ENCODE measurements at regions not wholly inside any gene's neighbourhood (a gene's known extent, or its start where the extent isn't known, plus 50 kb on each side); places are given as distances from the start of the nearest gene placed in this dataset.

GRCh38 chrX:38937400-38937799, 136.1 kb downstream of the MID1IP1 start:
- Histone ChIP-seq H2AFZ (ENCODE audit: low read length) (no peak overlapping the region), H3K36me3 (ENCODE audit: insufficient read depth, low read length) (no peaks in the 10 kb centered on the region), H4K20me1 (ENCODE audit: insufficient read depth, low read length) (no peaks in the 10 kb centered on the region), H3K4me2 (ENCODE audit: low read length) (no peak overlapping the region), H3K79me2 (ENCODE audit: insufficient read depth, low read length) (no peaks in the 10 kb centered on the region), H3K9ac (ENCODE audit: low read length) (no peak overlapping the region), H3K4me1 (ENCODE audit: insufficient read depth, low read length, severe bottlenecking) (peaks cover 35% of the 10 kb centered on the region), H3K9me3 (ENCODE audit: low read length) (no peaks in the 10 kb centered on the region), H3K9me2 (ENCODE audit: low read depth, low read length) (no peaks in the 10 kb centered on the region), H3F3A (ENCODE audit: insufficient read depth, low read length) (no peaks in the 10 kb centered on the region), H3K27me3 (ENCODE audit: insufficient read depth, low read length) (no peaks in the 10 kb centered on the region), H3K4me3 (ENCODE audit: low read depth, low read length, poor library complexity, severe bottlenecking) (no peak overlapping the region), H3K27ac (ENCODE audit: low read depth, low read length, poor library complexity, severe bottlenecking) (peak overlapping the region; percentile 60)
- no peak for TF ChIP-seq EZH2 (IDR thresholded peaks at IDR 0.05; ENCODE audit: borderline replicate concordance, low read length)
- no peak for TF ChIP-seq CTCF (IDR thresholded peaks at IDR 0.05; ENCODE audit: low read length)

GRCh38 chrX:38937926-38938325, 136.7 kb downstream of the MID1IP1 start:
- Histone ChIP-seq H3F3A (ENCODE audit: insufficient read depth, low read length) (no peaks in the 10 kb centered on the region), H3K4me1 (ENCODE audit: insufficient read depth, low read length, severe bottlenecking) (peaks cover 35% of the 10 kb centered on the region), H3K9me3 (ENCODE audit: low read length) (no peaks in the 10 kb centered on the region), H3K36me3 (ENCODE audit: insufficient read depth, low read length) (no peaks in the 10 kb centered on the region), H3K4me2 (ENCODE audit: low read length) (no peak overlapping the region), H3K9ac (ENCODE audit: low read length) (no peak overlapping the region), H3K27me3 (ENCODE audit: insufficient read depth, low read length) (no peaks in the 10 kb centered on the region), H2AFZ (ENCODE audit: low read length) (no peak overlapping the region), H3K79me2 (ENCODE audit: insufficient read depth, low read length) (no peaks in the 10 kb centered on the region), H3K27ac (ENCODE audit: low read depth, low read length, poor library complexity, severe bottlenecking) (no peak overlapping the region), H4K20me1 (ENCODE audit: insufficient read depth, low read length) (no peaks in the 10 kb centered on the region), H3K4me3 (ENCODE audit: low read depth, low read length, poor library complexity, severe bottlenecking) (no peak overlapping the region), H3K9me2 (ENCODE audit: low read depth, low read length) (no peaks in the 10 kb centered on the region)
- TF ChIP-seq EZH2 (IDR thresholded peaks at IDR 0.05; ENCODE audit: borderline replicate concordance, low read length) (no peak), CTCF (IDR thresholded peaks at IDR 0.05; ENCODE audit: low read length) (no peak)

- H3K9me3 ChIP-seq (ENCODE audit: low read length): no peaks in the 10 kb centered on the region
Observed at GRCh38 chrX:38939067-38939466, 137.8 kb downstream of the MID1IP1 start.

More at GRCh38 chrX:38939067-38939466, 137.8 kb downstream of the MID1IP1 start:
- no peaks in the 10 kb centered on the region for H3K79me2 ChIP-seq (ENCODE audit: insufficient read depth, low read length)
- no peak overlapping the region for H3K27ac ChIP-seq (ENCODE audit: low read depth, low read length, poor library complexity, severe bottlenecking)
- H3K36me3 ChIP-seq (ENCODE audit: insufficient read depth, low read length): no peaks in the 10 kb centered on the region
- H3F3A ChIP-seq (ENCODE audit: insufficient read depth, low read length): no peaks in the 10 kb centered on the region
- H2AFZ ChIP-seq (ENCODE audit: low read length): no peak overlapping the region
- no peaks in the 10 kb centered on the region for H3K27me3 ChIP-seq (ENCODE audit: insufficient read depth, low read length)
- no peak for TF ChIP-seq CTCF (IDR thresholded peaks at IDR 0.05; ENCODE audit: low read length)
- no peak for TF ChIP-seq EZH2 (IDR thresholded peaks at IDR 0.05; ENCODE audit: borderline replicate concordance, low read length)
- no peaks in the 10 kb centered on the region for H4K20me1 ChIP-seq (ENCODE audit: insufficient read depth, low read length)
- no peak overlapping the region for H3K4me3 ChIP-seq (ENCODE audit: low read depth, low read length, poor library complexity, severe bottlenecking)
- H3K9ac ChIP-seq (ENCODE audit: low read length): no peak overlapping the region
- H3K4me1 ChIP-seq (ENCODE audit: insufficient read depth, low read length, severe bottlenecking): peaks cover 35% of the 10 kb centered on the region
- H3K9me2 ChIP-seq (ENCODE audit: low read depth, low read length): no peaks in the 10 kb centered on the region
- H3K4me2 ChIP-seq (ENCODE audit: low read length): no peak overlapping the region
